Right lobe of liver (tissue), 4 donors: ENCODE measurements at regions not wholly inside any gene's neighbourhood (a gene's known extent, or its start where the extent isn't known, plus 50 kb on each side); places are given as distances from the start of the nearest gene placed in this dataset.
A peak's percentile ranks its signal among the peaks of the same experiment; 100 is the strongest.

Experiments used
- POLR2A ChIP-seq: fragments of 450-650 bp; IDR thresholded peaks from one replicate; pipeline ENCODE4 v1.6.1; 2017; ENCODE audit warnings: antibody characterized with exemption, mild to moderate bottlenecking
- TF ChIP-seq, protein P1 (sequence below), 4 donors: fragments of 200-600 bp in 3 of 4; fragments of 450-650 bp in 1 of 4; IDR thresholded peaks; one replicate each; pipeline versions ENCODE4 v1.5.1 to v1.8.0; 2016 to 2022; ENCODE audit warnings: antibody characterized with exemption in 4 of 4, mild to moderate bottlenecking in 2 of 4
- donor health status: DM: no; HTN: no; CAD: no.
- donor health status: DM: no; HTN: no; CAD: no.
- donor health status: DM: no; HTN: yes; CAD: no.

DNA sequence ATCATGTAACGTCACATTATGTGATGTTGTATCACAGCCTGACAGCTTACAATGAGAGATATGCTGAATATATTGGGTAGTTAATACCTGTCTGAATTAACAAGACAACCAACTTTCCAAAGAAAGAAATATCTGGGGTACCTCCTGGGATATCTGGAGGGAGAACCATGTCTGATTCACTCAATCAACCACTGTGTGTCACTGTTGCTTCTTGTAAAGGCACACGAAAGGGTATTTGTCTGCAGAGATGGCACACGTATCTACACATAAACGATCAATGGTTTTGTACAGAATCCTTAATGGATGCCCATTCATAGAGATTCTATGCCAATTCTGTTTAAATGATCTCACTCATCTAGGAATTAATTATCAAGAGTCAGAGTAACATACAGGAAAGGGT lies 252.1 kb upstream of the TMCO5A start:
- TF ChIP-seq, protein P1, sequence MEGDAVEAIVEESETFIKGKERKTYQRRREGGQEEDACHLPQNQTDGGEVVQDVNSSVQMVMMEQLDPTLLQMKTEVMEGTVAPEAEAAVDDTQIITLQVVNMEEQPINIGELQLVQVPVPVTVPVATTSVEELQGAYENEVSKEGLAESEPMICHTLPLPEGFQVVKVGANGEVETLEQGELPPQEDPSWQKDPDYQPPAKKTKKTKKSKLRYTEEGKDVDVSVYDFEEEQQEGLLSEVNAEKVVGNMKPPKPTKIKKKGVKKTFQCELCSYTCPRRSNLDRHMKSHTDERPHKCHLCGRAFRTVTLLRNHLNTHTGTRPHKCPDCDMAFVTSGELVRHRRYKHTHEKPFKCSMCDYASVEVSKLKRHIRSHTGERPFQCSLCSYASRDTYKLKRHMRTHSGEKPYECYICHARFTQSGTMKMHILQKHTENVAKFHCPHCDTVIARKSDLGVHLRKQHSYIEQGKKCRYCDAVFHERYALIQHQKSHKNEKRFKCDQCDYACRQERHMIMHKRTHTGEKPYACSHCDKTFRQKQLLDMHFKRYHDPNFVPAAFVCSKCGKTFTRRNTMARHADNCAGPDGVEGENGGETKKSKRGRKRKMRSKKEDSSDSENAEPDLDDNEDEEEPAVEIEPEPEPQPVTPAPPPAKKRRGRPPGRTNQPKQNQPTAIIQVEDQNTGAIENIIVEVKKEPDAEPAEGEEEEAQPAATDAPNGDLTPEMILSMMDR (IDR thresholded peaks at IDR 0.05) = peak; percentile 23 to 51 (median 48)
- no peak for TF ChIP-seq POLR2A
